IPS DF 6.9 (cell line): ENCODE measurements at regions not wholly inside any gene's neighbourhood (a gene's known extent, or its start where the extent isn't known, plus 50 kb on each side); places are given as distances from the start of the nearest gene placed in this dataset.

ENCODE experiments used
- DNase-seq: peaks from one replicate; pipeline ENCODE4 v3.0.0-alpha.2; 2013; ENCODE audit warnings: low read depth, low spot score
- H3K27ac ChIP-seq: one replicate; pipeline ENCODE4 v1.5.1; 2013; ENCODE audit warnings: low read length, control low read depth
- H3K27me3 ChIP-seq: 2 replicates; pipeline ENCODE4 v1.6.1; 2013; ENCODE audit warnings: mild to moderate bottlenecking, low read length; ENCODE audit not compliant: control insufficient read depth, insufficient read depth
- H3K36me3 ChIP-seq: 2 replicates; pipeline ENCODE4 v1.6.1; 2013; ENCODE audit warnings: low read length; ENCODE audit not compliant: control insufficient read depth, insufficient read depth
- H3K4me1 ChIP-seq: 2 replicates; pipeline ENCODE4 v1.6.1; 2013; ENCODE audit warnings: low read length; ENCODE audit not compliant: control insufficient read depth, insufficient read depth
- H3K4me3 ChIP-seq: 2 replicates; pipeline ENCODE4 v1.5.1; 2013; ENCODE audit warnings: mild to moderate bottlenecking, low read length
- H3K9me3 ChIP-seq: 2 replicates; pipeline ENCODE4 v1.6.1; 2013; ENCODE audit warnings: low read length, inconsistent platforms; ENCODE audit not compliant: control insufficient read depth, insufficient read depth
- WGBS: extraction: QIAGEN DNeasy Blood & Tissue Kit; methylation state at CpG from one replicate; pipeline ENCODE4 v1.1.7; 2013; ENCODE audit warnings: mixed read lengths, missing lambda C conversion rate; ENCODE audit not compliant: insufficient read length, insufficient coverage; 5-methylcytosine and 5-hydroxymethylcytosine counted together

GRCh38 chr12:59040656-59041055 lies 120.4 kb upstream of the LRIG3 start:
- H3K4me1 ChIP-seq: no peaks in the 10 kb centered on the region; the same call in 1 of the 2 replicates
- no CpG with 5 or more reads among the region's 1 CpG for WGBS
- no peaks in the 10 kb centered on the region for H3K36me3 ChIP-seq
- H3K27ac ChIP-seq: no peak overlapping the region
- no peaks in the 10 kb centered on the region for H3K27me3 ChIP-seq
- no peak for DNase-seq
- no peaks in the 10 kb centered on the region for H3K9me3 ChIP-seq
- no peak overlapping the region for H3K4me3 ChIP-seq

DNA sequence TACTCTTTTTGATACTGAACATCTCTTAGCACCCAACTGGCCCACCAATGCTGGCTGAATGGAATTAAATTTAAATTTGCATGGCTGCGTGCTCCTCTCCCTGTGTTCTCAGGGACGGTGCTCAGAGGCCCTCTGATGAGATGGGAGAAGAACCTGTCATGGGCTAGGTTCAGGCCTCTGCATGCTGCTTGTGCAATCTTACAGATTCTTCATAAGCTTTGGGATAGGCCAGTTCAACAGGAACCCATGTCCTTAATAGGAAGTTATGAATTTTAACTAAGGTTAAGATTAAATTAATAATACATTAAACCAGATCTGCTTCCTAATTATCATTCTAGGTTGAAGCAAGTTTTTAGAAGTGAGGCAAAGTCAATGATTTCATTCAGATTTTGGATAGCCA lies 119.7 kb upstream of the LRIG3 start:
- H3K9me3 ChIP-seq: no peaks in the 10 kb centered on the region
- no peak for DNase-seq

DNA sequence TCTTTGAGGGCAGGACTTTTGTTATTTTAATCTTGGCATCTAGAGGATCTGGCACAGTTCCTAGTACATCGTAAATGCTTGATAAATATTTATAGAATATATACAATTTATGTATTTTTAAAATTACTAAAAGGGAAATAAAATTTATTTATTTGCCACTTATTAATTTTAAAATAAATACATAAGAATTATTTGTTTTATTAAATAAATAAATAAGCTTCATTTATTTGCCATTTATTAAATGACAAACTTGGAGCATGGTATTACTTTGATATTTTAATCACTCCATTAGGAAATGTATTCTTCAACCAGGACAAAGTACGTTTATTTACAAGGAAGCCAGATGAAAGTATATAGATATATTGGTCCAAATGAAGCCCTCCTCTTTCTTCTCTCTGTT lies 118.7 kb upstream of the LRIG3 start:
- no CpG with 5 or more reads among the region's 2 CpGs for WGBS
- Histone ChIP-seq H3K9me3 (no peaks in the 10 kb centered on the region), H3K4me1 (no peaks in the 10 kb centered on the region)

More for the DNA sequence above, 119.7 kb upstream of the LRIG3 start:
- Histone ChIP-seq H3K27me3 (no peaks in the 10 kb centered on the region), H3K27ac (no peak overlapping the region), H3K36me3 (no peaks in the 10 kb centered on the region), H3K4me3 (no peak overlapping the region), H3K4me1 (no peaks in the 10 kb centered on the region; the same call in 1 of the 2 replicates)
- WGBS: no CpG with 5 or more reads among the region's 2 CpGs

GRCh38 chr12:59036973-59037762 lies 116.9 kb upstream of the LRIG3 start:
- no peaks in the 10 kb centered on the region for H3K9me3 ChIP-seq
- no peak for DNase-seq
- H3K27me3 ChIP-seq: no peaks in the 10 kb centered on the region
- H3K4me3 ChIP-seq: no peak overlapping the region
- no peak overlapping the region for H3K27ac ChIP-seq
- no peaks in the 10 kb centered on the region for H3K36me3 ChIP-seq
- H3K4me1 ChIP-seq: no peaks in the 10 kb centered on the region
- WGBS: no CpG with 5 or more reads among the region's 5 CpGs

More for the DNA sequence above, 118.7 kb upstream of the LRIG3 start:
- no peak overlapping the region for H3K27ac ChIP-seq
- no peak overlapping the region for H3K4me3 ChIP-seq
- no peaks in the 10 kb centered on the region for H3K27me3 ChIP-seq
- no peak for DNase-seq
- H3K36me3 ChIP-seq: no peaks in the 10 kb centered on the region

DNA sequence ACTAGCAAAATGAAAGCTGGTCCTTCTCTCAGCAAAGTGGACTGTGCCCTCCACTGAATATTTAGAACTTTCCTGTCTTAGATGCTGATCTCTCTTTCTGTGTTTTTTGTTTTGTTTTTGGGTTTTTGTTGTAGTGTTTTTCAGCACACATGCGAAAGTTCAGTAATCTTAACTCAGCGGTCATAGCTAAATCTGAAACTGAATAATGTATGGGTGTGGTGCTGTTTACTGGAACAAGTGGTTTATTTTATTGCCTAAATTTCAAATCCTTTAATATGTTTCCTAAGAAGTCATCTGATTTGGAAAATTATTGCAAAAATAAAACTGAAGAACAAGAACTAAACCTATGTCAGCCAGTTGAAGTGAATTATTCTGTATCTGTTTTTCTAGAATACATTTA lies 116.0 kb upstream of the LRIG3 start:
- no peaks in the 10 kb centered on the region for H3K27me3 ChIP-seq
- H3K4me3 ChIP-seq: no peak overlapping the region
- H3K9me3 ChIP-seq: no peaks in the 10 kb centered on the region
- no CpG with 5 or more reads among the region's 2 CpGs for WGBS
- H3K4me1 ChIP-seq: no peaks in the 10 kb centered on the region
- no peak overlapping the region for H3K27ac ChIP-seq
- DNase-seq: no peak
- H3K36me3 ChIP-seq: no peaks in the 10 kb centered on the region

- Histone ChIP-seq H3K4me3 (no peak overlapping the region), H3K27ac (no peak overlapping the region), H3K27me3 (no peaks in the 10 kb centered on the region), H3K36me3 (no peaks in the 10 kb centered on the region), H3K9me3 (no peaks in the 10 kb centered on the region), H3K4me1 (no peaks in the 10 kb centered on the region)
- no peak for DNase-seq
These were observed 111.0 kb upstream of the LRIG3 start for GRCh38 chr12:59031313-59031712.

- Histone ChIP-seq H3K4me1 (no peaks in the 10 kb centered on the region), H3K27ac (no peak overlapping the region), H3K27me3 (no peaks in the 10 kb centered on the region), H3K4me3 (no peak overlapping the region), H3K36me3 (no peaks in the 10 kb centered on the region), H3K9me3 (no peaks in the 10 kb centered on the region)
- WGBS: no CpG with 5 or more reads among the region's 4 CpGs
- no peak for DNase-seq
These were observed 110.1 kb upstream of the LRIG3 start for GRCh38 chr12:59030415-59030814.

- no peaks in the 10 kb centered on the region for H3K4me1 ChIP-seq
- no peak overlapping the region for H3K4me3 ChIP-seq
- H3K36me3 ChIP-seq: no peaks in the 10 kb centered on the region
- no peaks in the 10 kb centered on the region for H3K9me3 ChIP-seq
- H3K27me3 ChIP-seq: no peaks in the 10 kb centered on the region
- no CpG with 5 or more reads among the region's 3 CpGs for WGBS
- DNase-seq: no peak
- H3K27ac ChIP-seq: no peak overlapping the region
These were observed 106.9 kb upstream of the LRIG3 start for GRCh38 chr12:59027199-59027598.

- DNase-seq: no peak
- Histone ChIP-seq H3K27me3 (no peaks in the 10 kb centered on the region), H3K36me3 (no peaks in the 10 kb centered on the region), H3K4me1 (no peaks in the 10 kb centered on the region), H3K27ac (no peak overlapping the region), H3K4me3 (no peak overlapping the region), H3K9me3 (no peaks in the 10 kb centered on the region)
- no CpG with 5 or more reads among the region's 4 CpGs for WGBS
These were observed 103.6 kb upstream of the LRIG3 start for GRCh38 chr12:59023861-59024424.

DNA sequence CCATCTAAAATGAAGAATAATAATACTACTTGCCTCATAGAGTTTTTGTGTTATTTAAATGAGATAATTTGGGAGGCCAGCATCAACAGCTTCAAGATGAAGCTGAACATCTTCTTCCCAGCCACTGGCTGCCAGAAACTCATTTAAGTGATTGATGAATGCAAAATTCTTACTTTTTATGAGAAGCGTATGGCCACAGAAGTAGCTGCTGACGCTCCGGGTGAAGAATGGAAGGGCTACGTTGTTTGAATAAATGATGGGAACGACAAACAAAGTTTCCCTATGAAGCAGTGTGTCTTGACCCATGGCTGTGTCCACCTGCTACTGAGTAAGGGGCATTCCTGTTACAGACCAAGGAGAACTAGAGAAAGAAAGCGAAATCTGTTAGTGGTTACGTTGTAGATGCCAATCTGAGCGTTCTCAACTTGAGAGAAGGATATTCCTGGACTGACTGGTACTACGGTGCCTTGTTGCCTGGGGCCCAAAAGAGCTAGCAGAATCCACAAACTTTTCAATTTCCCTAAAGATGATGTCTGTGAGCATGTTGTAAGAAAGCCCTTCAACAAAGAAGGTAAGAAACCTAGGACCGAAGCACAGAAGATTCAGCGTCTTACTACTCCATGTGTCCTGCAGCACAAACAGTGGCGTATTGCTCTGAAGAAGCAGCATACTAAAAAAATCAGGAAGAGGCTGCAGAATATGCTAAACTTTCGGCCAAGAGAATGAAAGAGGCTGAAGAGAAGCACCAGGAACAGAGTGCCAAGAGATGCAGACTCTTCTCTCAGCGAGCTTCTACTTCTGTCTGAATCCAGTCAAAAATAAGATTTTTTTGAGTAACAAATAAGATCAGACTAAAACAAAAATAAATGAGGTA lies 100.0 kb upstream of the LRIG3 start:
- Histone ChIP-seq H3K36me3 (no peaks in the 10 kb centered on the region), H3K4me3 (no peak overlapping the region), H3K4me1 (no peaks in the 10 kb centered on the region), H3K27ac (no peak overlapping the region), H3K9me3 (no peaks in the 10 kb centered on the region), H3K27me3 (no peaks in the 10 kb centered on the region)
- DNase-seq: no peak
- WGBS: no CpG with 5 or more reads among the region's 14 CpGs
